Stimulated activated naive B cell treated with anti-CD40 and anti-IgM and Interleukin-4, amounts not matched to agents 10 μg/mL and 1 μg/mL and 100 μg/mL, for 72 hours (primary cell): ENCODE measurements at regions not wholly inside any gene's neighbourhood (a gene's known extent, or its start where the extent isn't known, plus 50 kb on each side); places are given as distances from the start of the nearest gene placed in this dataset.

ENCODE experiments used
- ATAC-seq, 2 donors: fragments of 150-1000 bp; cut with Tn5 transposase; replicated peaks; 2 replicates each; pipeline ENCODE4 v1.10.0; 2021; ENCODE audit warnings: moderate library complexity in 1 of 2
- DNase-seq: peaks from one replicate; pipeline ENCODE4 v3.0.0; 2021
- H3K27ac Mint-ChIP-seq: one replicate; pipeline ENCODE4 v1.8.0; 2022; ENCODE audit warnings: mild to moderate bottlenecking, mixed read lengths
- H3K27me3 Mint-ChIP-seq, 2 donors: one replicate each; pipeline ENCODE4 v1.8.0; 2022; ENCODE audit warnings: mixed read lengths in 2 of 2
- H3K36me3 Mint-ChIP-seq, 2 donors: one replicate each; pipeline ENCODE4 v1.8.0; 2022; ENCODE audit warnings: mixed read lengths in 2 of 2, mild to moderate bottlenecking in 1 of 2
- H3K4me1 Mint-ChIP-seq, 2 donors: one replicate each; pipeline ENCODE4 v1.8.0; 2022; ENCODE audit warnings: mixed read lengths in 2 of 2, mild to moderate bottlenecking in 1 of 2
- H3K4me3 Mint-ChIP-seq, 2 donors: one replicate each; pipeline ENCODE4 v1.8.0; 2022; ENCODE audit warnings: mild to moderate bottlenecking in 2 of 2, mixed read lengths in 2 of 2, moderate library complexity in 1 of 2
- H3K9me3 Mint-ChIP-seq, 2 donors: one replicate each; pipeline ENCODE4 v1.8.0; 2022; ENCODE audit warnings: mixed read lengths in 2 of 2, mild to moderate bottlenecking in 1 of 2

- Mint-ChIP-seq H3K27ac (no peak overlapping the region), H3K4me1 (no peaks in the 10 kb centered on the region), H3K36me3 (no peaks in the 10 kb centered on the region), H3K9me3 (peaks cover 0 to 1% of the 10 kb centered on the region in 2 donors), H3K4me3 (no peak overlapping the region), H3K27me3 (no peaks in the 10 kb centered on the region)
- ATAC-seq (no peak), DNase-seq (no peak)
These were observed 165.2 kb upstream of the TP63 start for GRCh38 chr3:189466004-189466403.

- DNase-seq (no peak), ATAC-seq (no peak)
- H3K27me3 Mint-ChIP-seq: no peaks in the 10 kb centered on the region
- no peaks in the 10 kb centered on the region for H3K4me1 Mint-ChIP-seq
- H3K9me3 Mint-ChIP-seq: peaks cover 0 to 1% of the 10 kb centered on the region in 2 donors
- H3K27ac Mint-ChIP-seq: no peak overlapping the region
- H3K4me3 Mint-ChIP-seq: no peak overlapping the region
- no peaks in the 10 kb centered on the region for H3K36me3 Mint-ChIP-seq
These were observed 163.7 kb upstream of the TP63 start for GRCh38 chr3:189467451-189467850.

GRCh38 chr3:189474944-189475343 is 156.2 kb upstream of the TP63 start:
- ATAC-seq (no peak), DNase-seq (no peak)
- Mint-ChIP-seq H3K36me3 (no peaks in the 10 kb centered on the region), H3K27me3 (no peaks in the 10 kb centered on the region), H3K27ac (no peak overlapping the region), H3K4me1 (no peaks in the 10 kb centered on the region), H3K4me3 (no peak overlapping the region), H3K9me3 (peaks cover 0 to 1% of the 10 kb centered on the region in 2 donors)

GRCh38 chr3:189477614-189478013 is 153.6 kb upstream of the TP63 start:
- ATAC-seq (no peak), DNase-seq (no peak)
- Mint-ChIP-seq H3K4me3 (no peak overlapping the region), H3K36me3 (no peaks in the 10 kb centered on the region), H3K27me3 (no peaks in the 10 kb centered on the region), H3K9me3 (no peaks in the 10 kb centered on the region), H3K4me1 (no peaks in the 10 kb centered on the region), H3K27ac (no peak overlapping the region)

GRCh38 chr3:189486556-189486955 is 144.6 kb upstream of the TP63 start:
- DNase-seq (no peak), ATAC-seq (no peak)
- H3K27ac Mint-ChIP-seq: no peak overlapping the region
- no peak overlapping the region for H3K4me3 Mint-ChIP-seq
- no peaks in the 10 kb centered on the region for H3K4me1 Mint-ChIP-seq
- H3K9me3 Mint-ChIP-seq: peaks cover 0 to 1% of the 10 kb centered on the region in 2 donors
- H3K27me3 Mint-ChIP-seq: no peaks in the 10 kb centered on the region
- H3K36me3 Mint-ChIP-seq: no peaks in the 10 kb centered on the region

GRCh38 chr3:189488241-189488767 is 142.9 kb upstream of the TP63 start:
- H3K27me3 Mint-ChIP-seq: peaks cover 0 to 6% of the 10 kb centered on the region in 2 donors
- no peak overlapping the region for H3K4me3 Mint-ChIP-seq
- ATAC-seq (no peak), DNase-seq (no peak)
- H3K36me3 Mint-ChIP-seq: no peaks in the 10 kb centered on the region
- H3K9me3 Mint-ChIP-seq: peaks cover 0 to 3% of the 10 kb centered on the region in 2 donors
- no peak overlapping the region for H3K27ac Mint-ChIP-seq
- no peaks in the 10 kb centered on the region for H3K4me1 Mint-ChIP-seq

GRCh38 chr3:189490337-189490736 is 140.9 kb upstream of the TP63 start:
- DNase-seq (no peak), ATAC-seq (peak; percentile 39 to 82)
- peaks cover 0 to 3% of the 10 kb centered on the region in 2 donors for H3K9me3 Mint-ChIP-seq
- H3K36me3 Mint-ChIP-seq: no peaks in the 10 kb centered on the region
- H3K4me3 Mint-ChIP-seq: no peak overlapping the region
- no peaks in the 10 kb centered on the region for H3K4me1 Mint-ChIP-seq
- peaks cover 0 to 6% of the 10 kb centered on the region in 2 donors for H3K27me3 Mint-ChIP-seq
- no peak overlapping the region for H3K27ac Mint-ChIP-seq

GRCh38 chr3:189490749-189491148 is 140.4 kb upstream of the TP63 start:
- peaks cover 0 to 1% of the 10 kb centered on the region in 2 donors for H3K9me3 Mint-ChIP-seq
- no peaks in the 10 kb centered on the region for H3K36me3 Mint-ChIP-seq
- peaks cover 0 to 6% of the 10 kb centered on the region in 2 donors for H3K27me3 Mint-ChIP-seq
- H3K4me1 Mint-ChIP-seq: no peaks in the 10 kb centered on the region
- no peak for ATAC-seq
- DNase-seq: no peak
- no peak overlapping the region for H3K27ac Mint-ChIP-seq
- no peak overlapping the region for H3K4me3 Mint-ChIP-seq

- Mint-ChIP-seq H3K4me3 (no peak overlapping the region), H3K9me3 (peaks cover 0 to 1% of the 10 kb centered on the region in 2 donors), H3K27ac (no peak overlapping the region), H3K4me1 (no peaks in the 10 kb centered on the region), H3K36me3 (no peaks in the 10 kb centered on the region), H3K27me3 (peaks cover 0 to 6% of the 10 kb centered on the region in 2 donors)
- ATAC-seq: no peak
- no peak for DNase-seq
These were observed 139.4 kb upstream of the TP63 start for GRCh38 chr3:189491831-189492230.

GRCh38 chr3:189493271-189493670 is 137.9 kb upstream of the TP63 start:
- no peak overlapping the region for H3K4me3 Mint-ChIP-seq
- no peaks in the 10 kb centered on the region for H3K36me3 Mint-ChIP-seq
- H3K27me3 Mint-ChIP-seq: peaks cover 0 to 6% of the 10 kb centered on the region in 2 donors
- H3K27ac Mint-ChIP-seq: no peak overlapping the region
- ATAC-seq (no peak), DNase-seq (no peak)
- no peaks in the 10 kb centered on the region for H3K4me1 Mint-ChIP-seq
- H3K9me3 Mint-ChIP-seq: peaks cover 0 to 1% of the 10 kb centered on the region in 2 donors

- Mint-ChIP-seq H3K4me3 (no peak overlapping the region), H3K36me3 (no peaks in the 10 kb centered on the region), H3K4me1 (no peaks in the 10 kb centered on the region), H3K27me3 (peaks cover 0 to 6% of the 10 kb centered on the region in 2 donors), H3K9me3 (peaks cover 0 to 1% of the 10 kb centered on the region in 2 donors), H3K27ac (no peak overlapping the region)
- no peak for ATAC-seq
- DNase-seq: no peak
These were observed 136.6 kb upstream of the TP63 start for GRCh38 chr3:189494632-189495031.

GRCh38 chr3:189496375-189497138 is 134.6 kb upstream of the TP63 start:
- no peak overlapping the region for H3K27ac Mint-ChIP-seq
- no peaks in the 10 kb centered on the region for H3K4me1 Mint-ChIP-seq
- no peak overlapping the region for H3K4me3 Mint-ChIP-seq
- H3K27me3 Mint-ChIP-seq: peaks cover 0 to 6% of the 10 kb centered on the region in 2 donors
- ATAC-seq (peak in 1 of 2 donors; percentile 48), DNase-seq (no peak)
- H3K9me3 Mint-ChIP-seq: peaks cover 7 to 8% of the 10 kb centered on the region in 2 donors
- peaks cover 2 to 3% of the 10 kb centered on the region in 2 donors for H3K36me3 Mint-ChIP-seq

- peaks cover 7% of the 10 kb centered on the region in 2 donors for H3K9me3 Mint-ChIP-seq
- no peak for DNase-seq
- H3K27me3 Mint-ChIP-seq: no peaks in the 10 kb centered on the region
- H3K4me1 Mint-ChIP-seq: peaks cover 4 to 5% of the 10 kb centered on the region in 2 donors
- ATAC-seq: no peak
- H3K27ac Mint-ChIP-seq: no peak overlapping the region
- peaks cover 2 to 3% of the 10 kb centered on the region in 2 donors for H3K36me3 Mint-ChIP-seq
- H3K4me3 Mint-ChIP-seq: no peak overlapping the region
These were observed 132.0 kb upstream of the TP63 start for GRCh38 chr3:189498995-189499704.

- ATAC-seq: no peak
These were observed 130.9 kb upstream of the TP63 start for GRCh38 chr3:189500299-189500698.

More at GRCh38 chr3:189500299-189500698, 130.9 kb upstream of the TP63 start:
- peaks cover 4 to 5% of the 10 kb centered on the region in 2 donors for H3K4me1 Mint-ChIP-seq
- H3K4me3 Mint-ChIP-seq: no peak overlapping the region
- H3K9me3 Mint-ChIP-seq: peaks cover 7% of the 10 kb centered on the region in 2 donors
- no peaks in the 10 kb centered on the region for H3K27me3 Mint-ChIP-seq
- H3K27ac Mint-ChIP-seq: no peak overlapping the region
- H3K36me3 Mint-ChIP-seq: peaks cover 2 to 3% of the 10 kb centered on the region in 2 donors
- no peak for DNase-seq
